ENCODE measurements at regions not wholly inside any gene's neighbourhood (a gene's known extent, or its start where the extent isn't known, plus 50 kb on each side); places are given as distances from the start of the nearest gene placed in this dataset.

DNA sequence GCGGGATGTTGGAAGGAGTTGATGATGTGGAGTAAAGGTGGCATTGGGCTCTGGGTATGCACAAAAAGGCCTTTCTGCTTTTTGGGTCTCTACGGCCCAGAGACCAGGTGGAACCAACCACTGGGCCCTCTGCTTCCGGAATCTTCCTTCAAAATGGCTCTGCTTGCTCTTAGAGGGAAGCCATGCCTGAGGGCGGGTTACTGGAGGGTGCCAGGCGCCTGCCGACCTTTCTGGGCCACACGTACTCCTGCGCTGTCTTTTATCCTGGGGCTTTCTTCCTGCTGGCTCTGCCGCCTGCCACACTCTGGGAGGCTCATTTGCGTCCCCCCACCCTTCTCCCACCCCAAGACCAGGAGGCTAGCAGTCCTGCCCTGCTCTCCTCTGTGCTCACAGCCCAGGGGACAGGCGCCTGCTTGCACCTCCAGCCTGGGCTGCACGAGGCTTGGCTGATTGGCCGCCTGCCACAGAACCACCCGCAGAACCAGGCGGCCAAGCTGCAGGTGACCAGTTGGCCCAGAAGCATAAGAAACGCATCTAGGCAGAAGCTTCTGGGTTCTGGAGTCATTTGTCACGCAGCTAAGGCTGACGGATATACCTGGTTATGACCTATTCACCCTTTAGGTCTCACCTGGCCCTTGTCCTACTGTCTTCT, 536.9 kb downstream of the TBC1D22A start:
- Histone ChIP-seq H3K9ac (ENCODE audit: low read depth in 1 of 2, low read length in 2 of 2) (no peak overlapping the region), H3K27ac (ENCODE audit: low read depth in 2 of 2, low read length in 2 of 2) (no peak overlapping the region), H3K27me3 (ENCODE audit: control insufficient read depth in 2 of 2, insufficient read depth in 2 of 2, low read length in 2 of 2) (peaks cover 0 to 3% of the 10 kb centered on the region in 2 donors), H3K4me3 (ENCODE audit: low read length in 2 of 2) (no peak overlapping the region), H3K4me1 (ENCODE audit: control insufficient read depth in 2 of 2, insufficient read depth in 2 of 2, low read length in 2 of 2) (no peaks in the 10 kb centered on the region), H3K9me3 (ENCODE audit: control insufficient read depth in 2 of 2, low read length in 2 of 2) (no peaks in the 10 kb centered on the region), H3K36me3 (ENCODE audit: control insufficient read depth in 2 of 2, insufficient read depth in 2 of 2, low read length in 2 of 2) (no peaks in the 10 kb centered on the region)

DNA sequence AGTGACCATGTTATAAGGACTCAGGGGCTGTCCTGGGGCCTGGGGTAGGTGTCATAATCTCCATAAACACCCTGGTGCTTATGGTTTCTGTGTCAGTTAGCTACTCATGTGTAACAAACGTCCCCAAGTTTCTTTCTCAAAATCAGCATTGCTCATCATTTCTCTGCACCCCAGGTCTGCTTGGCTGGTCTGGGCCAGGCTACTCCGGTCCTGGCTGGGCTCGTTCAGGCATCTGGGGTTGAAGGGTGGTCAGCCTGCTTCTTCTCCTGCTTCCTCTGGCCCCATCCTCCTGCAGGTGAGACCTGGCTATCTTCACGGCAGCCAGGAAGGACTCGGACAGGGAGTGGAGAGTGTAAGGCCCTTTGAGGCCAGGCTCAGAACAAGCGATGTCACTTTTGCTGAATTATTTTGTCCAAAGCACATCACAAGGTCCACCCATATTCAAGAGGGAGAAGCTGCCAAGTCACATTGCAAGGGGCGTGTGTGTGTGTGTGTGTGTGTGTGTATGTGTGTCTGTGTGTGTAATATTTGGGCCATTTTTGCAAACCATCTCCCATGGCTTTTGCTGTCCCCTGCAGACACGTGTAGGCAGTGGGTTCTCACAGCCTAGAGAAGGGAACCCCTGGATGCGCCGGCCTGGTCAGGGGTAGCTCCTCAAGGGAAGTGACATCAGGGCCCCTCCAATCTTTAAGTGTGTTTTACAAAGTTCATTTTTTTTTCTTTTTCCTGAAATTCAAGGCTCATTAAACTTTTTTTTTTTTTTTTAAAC, 535.8 kb downstream of the TBC1D22A start:
- H3K36me3 ChIP-seq (ENCODE audit: control insufficient read depth in 2 of 2, insufficient read depth in 2 of 2, low read length in 2 of 2): no peaks in the 10 kb centered on the region

DNA sequence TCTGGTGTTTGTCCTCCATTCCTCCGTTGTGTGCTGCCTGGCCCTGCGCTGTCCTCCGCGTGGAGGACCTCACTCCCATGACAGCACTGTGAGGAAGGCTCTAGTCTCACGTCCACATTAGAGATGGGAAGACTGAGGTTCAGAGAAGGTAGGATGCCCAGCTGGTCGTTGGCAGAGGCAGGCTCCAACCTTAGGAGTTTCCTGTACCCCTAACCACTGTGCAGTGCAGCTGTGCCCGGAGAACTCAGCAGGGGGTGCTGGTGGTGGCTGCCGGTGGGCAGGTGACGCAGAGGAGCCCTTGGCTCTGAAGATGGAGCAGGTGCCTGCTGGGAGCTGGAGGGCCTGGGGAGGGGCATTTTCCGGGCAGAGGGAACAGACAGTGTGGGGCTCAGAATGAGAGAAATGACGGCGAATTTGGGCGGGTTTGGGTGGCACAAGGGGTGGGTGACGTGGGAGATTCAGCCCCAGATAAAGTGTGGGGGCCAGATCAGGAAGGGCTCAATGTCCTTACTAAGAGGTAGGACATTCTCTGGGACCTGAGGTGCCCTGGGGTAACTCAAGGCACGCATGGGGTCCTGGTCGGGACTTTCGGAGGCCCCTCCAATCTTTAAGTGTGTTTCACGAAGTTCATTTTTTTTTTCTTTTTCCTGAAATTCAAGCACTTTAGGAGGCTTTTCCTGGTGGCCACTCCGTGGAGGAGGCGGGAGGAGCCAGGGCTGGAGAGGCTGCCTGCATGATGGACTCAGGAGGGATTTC, 535.0 kb downstream of the TBC1D22A start:
- H3K27ac ChIP-seq (ENCODE audit: low read depth in 2 of 2, low read length in 2 of 2): no peak overlapping the region
- no peak overlapping the region for H3K9ac ChIP-seq (ENCODE audit: low read depth in 1 of 2, low read length in 2 of 2)
- H3K4me1 ChIP-seq (ENCODE audit: control insufficient read depth in 2 of 2, insufficient read depth in 2 of 2, low read length in 2 of 2): no peaks in the 10 kb centered on the region

More for the DNA sequence above, 535.8 kb downstream of the TBC1D22A start:
- no peaks in the 10 kb centered on the region for H3K4me1 ChIP-seq (ENCODE audit: control insufficient read depth in 2 of 2, insufficient read depth in 2 of 2, low read length in 2 of 2)
- H3K9me3 ChIP-seq (ENCODE audit: control insufficient read depth in 2 of 2, low read length in 2 of 2): no peaks in the 10 kb centered on the region
- no peak overlapping the region for H3K9ac ChIP-seq (ENCODE audit: low read depth in 1 of 2, low read length in 2 of 2)
- H3K27me3 ChIP-seq (ENCODE audit: control insufficient read depth in 2 of 2, insufficient read depth in 2 of 2, low read length in 2 of 2): peaks cover 0 to 3% of the 10 kb centered on the region in 2 donors
- H3K27ac ChIP-seq (ENCODE audit: low read depth in 2 of 2, low read length in 2 of 2): no peak overlapping the region
- no peak overlapping the region for H3K4me3 ChIP-seq (ENCODE audit: low read length in 2 of 2)

DNA sequence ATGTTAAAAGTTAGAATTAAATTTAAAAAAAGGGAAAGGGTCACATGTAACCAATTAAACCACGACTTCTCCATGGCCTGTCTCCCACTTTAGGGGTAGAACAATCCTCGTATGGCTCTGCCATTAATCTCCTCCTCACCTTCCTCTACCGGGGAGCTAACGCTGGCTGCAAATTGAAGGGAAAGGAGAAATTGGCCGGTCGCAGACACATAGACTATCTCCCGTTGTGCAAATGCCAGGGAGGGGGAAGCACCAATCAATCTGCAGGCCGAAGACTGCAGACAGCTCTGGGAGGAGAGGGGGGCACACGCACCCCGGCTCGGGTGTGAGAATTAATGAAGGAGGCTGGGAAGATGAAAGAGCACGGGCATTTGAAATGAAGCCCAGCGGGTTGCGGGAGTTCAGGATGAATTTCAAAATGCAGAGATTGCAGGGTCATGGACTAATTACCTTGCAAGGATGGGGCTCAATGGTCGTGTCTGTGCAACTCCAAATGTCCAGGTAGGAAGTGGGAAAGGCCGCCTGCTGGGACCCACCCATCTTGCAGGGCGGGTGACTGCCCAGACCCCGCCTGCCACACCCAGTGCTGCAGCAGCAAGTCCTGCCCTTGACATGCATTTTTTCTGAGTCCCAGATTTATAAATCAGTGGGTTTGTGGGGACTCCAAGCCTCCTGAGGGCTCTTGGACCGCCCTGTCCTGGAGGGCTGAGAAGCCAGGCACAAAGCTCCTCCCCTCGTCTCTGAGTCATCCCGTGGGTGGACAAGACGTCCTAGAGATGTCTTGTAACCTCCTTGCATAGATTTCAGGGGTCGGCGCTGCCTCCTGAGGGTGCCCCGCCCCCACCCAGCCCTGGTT, 534.2 kb downstream of the TBC1D22A start:
- Histone ChIP-seq H3K4me3 (ENCODE audit: low read length in 2 of 2) (no peak overlapping the region), H3K27ac (ENCODE audit: low read depth in 2 of 2, low read length in 2 of 2) (no peak overlapping the region), H3K27me3 (ENCODE audit: control insufficient read depth in 2 of 2, insufficient read depth in 2 of 2, low read length in 2 of 2) (peaks cover 0 to 3% of the 10 kb centered on the region in 2 donors), H3K4me1 (ENCODE audit: control insufficient read depth in 2 of 2, insufficient read depth in 2 of 2, low read length in 2 of 2) (no peaks in the 10 kb centered on the region), H3K9ac (ENCODE audit: low read depth in 1 of 2, low read length in 2 of 2) (no peak overlapping the region), H3K9me3 (ENCODE audit: control insufficient read depth in 2 of 2, low read length in 2 of 2) (no peaks in the 10 kb centered on the region), H3K36me3 (ENCODE audit: control insufficient read depth in 2 of 2, insufficient read depth in 2 of 2, low read length in 2 of 2) (no peaks in the 10 kb centered on the region)

More for the DNA sequence above, 535.0 kb downstream of the TBC1D22A start:
- H3K36me3 ChIP-seq (ENCODE audit: control insufficient read depth in 2 of 2, insufficient read depth in 2 of 2, low read length in 2 of 2): no peaks in the 10 kb centered on the region
- H3K4me3 ChIP-seq (ENCODE audit: low read length in 2 of 2): no peak overlapping the region
- H3K9me3 ChIP-seq (ENCODE audit: control insufficient read depth in 2 of 2, low read length in 2 of 2): no peaks in the 10 kb centered on the region
- peaks cover 0 to 3% of the 10 kb centered on the region in 2 donors for H3K27me3 ChIP-seq (ENCODE audit: control insufficient read depth in 2 of 2, insufficient read depth in 2 of 2, low read length in 2 of 2)

DNA sequence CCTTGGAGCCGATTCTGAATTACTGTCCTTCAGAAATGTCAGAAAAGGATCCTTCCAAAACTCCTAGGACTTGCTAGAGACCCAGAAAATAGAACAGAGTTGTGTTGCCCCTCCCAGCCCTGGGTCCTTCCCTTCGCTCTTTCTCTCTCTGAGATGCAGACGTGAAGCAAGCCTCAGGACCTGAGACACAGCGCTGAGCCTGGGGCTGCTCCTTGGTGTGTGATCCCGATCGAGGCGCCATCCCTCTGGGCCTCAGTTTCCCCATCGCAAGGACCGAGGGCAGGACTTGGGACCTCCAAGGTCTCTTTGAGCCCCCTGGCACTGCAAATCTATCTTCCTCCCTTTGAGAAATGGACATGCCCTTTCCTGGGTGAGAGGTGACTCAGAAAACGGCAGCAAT, 533.5 kb downstream of the TBC1D22A start:
- Histone ChIP-seq H3K4me3 (ENCODE audit: low read length in 2 of 2) (no peak overlapping the region), H3K4me1 (ENCODE audit: control insufficient read depth in 2 of 2, insufficient read depth in 2 of 2, low read length in 2 of 2) (no peaks in the 10 kb centered on the region), H3K27ac (ENCODE audit: low read depth in 2 of 2, low read length in 2 of 2) (no peak overlapping the region), H3K9ac (ENCODE audit: low read depth in 1 of 2, low read length in 2 of 2) (no peak overlapping the region), H3K27me3 (ENCODE audit: control insufficient read depth in 2 of 2, insufficient read depth in 2 of 2, low read length in 2 of 2) (peaks cover 0 to 3% of the 10 kb centered on the region in 2 donors), H3K9me3 (ENCODE audit: control insufficient read depth in 2 of 2, low read length in 2 of 2) (no peaks in the 10 kb centered on the region), H3K36me3 (ENCODE audit: control insufficient read depth in 2 of 2, insufficient read depth in 2 of 2, low read length in 2 of 2) (no peaks in the 10 kb centered on the region)

DNA sequence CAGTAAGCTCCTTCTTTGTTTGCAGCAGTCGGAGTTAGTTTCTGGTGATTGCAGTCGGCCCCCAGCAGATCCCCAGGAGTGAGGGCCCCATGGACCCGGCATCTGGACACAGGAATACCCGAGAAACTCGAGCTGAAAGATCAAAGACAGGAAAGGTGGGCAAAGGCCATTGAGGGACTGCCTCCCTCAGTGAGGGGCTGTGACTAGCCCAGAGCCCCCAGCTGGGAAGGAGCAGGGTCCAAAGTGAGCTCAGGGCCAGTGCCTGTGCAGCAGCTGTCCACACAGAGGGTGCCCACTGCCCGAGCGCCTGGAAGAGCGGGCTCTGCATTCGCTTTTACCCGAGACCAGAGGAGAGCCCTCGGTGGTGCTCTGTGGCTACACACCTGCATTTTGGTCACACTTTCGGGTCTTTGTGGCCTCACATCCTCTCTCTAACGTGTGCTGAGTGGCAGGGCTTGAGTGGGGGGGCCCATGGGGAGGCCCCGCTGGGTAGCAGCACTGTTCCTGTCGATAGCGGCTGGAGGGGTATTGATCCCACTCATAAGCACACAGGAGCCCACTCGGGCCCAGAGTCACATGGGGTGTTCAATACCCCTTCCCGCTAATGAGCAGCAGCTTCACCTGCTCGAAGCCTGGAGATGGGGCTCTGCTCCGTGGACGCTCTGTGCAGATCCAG, 532.9 kb downstream of the TBC1D22A start:
- Histone ChIP-seq H3K4me3 (ENCODE audit: low read length in 2 of 2) (no peak overlapping the region), H3K27me3 (ENCODE audit: control insufficient read depth in 2 of 2, insufficient read depth in 2 of 2, low read length in 2 of 2) (peaks cover 0 to 3% of the 10 kb centered on the region in 2 donors), H3K9me3 (ENCODE audit: control insufficient read depth in 2 of 2, low read length in 2 of 2) (no peaks in the 10 kb centered on the region), H3K9ac (ENCODE audit: low read depth in 1 of 2, low read length in 2 of 2) (no peak overlapping the region), H3K27ac (ENCODE audit: low read depth in 2 of 2, low read length in 2 of 2) (no peak overlapping the region), H3K36me3 (ENCODE audit: control insufficient read depth in 2 of 2, insufficient read depth in 2 of 2, low read length in 2 of 2) (no peaks in the 10 kb centered on the region), H3K4me1 (ENCODE audit: control insufficient read depth in 2 of 2, insufficient read depth in 2 of 2, low read length in 2 of 2) (no peaks in the 10 kb centered on the region)

DNA sequence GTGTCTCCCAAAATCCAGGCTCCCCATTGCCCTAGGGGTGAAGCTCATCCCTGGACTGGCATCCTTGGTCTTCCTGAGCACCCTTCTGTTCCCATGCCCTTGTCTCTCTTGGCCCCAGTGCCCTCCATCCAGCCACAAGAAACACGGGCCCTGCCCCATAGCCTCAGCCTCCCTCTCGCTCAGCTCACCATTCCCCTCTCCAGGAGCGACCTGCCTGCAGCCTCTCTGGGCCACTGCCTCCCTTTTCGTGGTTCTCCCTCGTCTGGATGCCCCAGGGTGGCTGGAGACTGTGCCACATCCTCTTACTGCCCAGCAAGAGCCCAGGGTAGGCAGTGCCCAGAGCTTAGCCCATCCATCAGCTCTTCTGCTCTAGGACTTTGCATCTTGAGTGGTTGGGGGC, 532.1 kb downstream of the TBC1D22A start:
- Histone ChIP-seq H3K9ac (ENCODE audit: low read depth in 1 of 2, low read length in 2 of 2) (no peak overlapping the region), H3K9me3 (ENCODE audit: control insufficient read depth in 2 of 2, low read length in 2 of 2) (no peaks in the 10 kb centered on the region), H3K4me1 (ENCODE audit: control insufficient read depth in 2 of 2, insufficient read depth in 2 of 2, low read length in 2 of 2) (no peaks in the 10 kb centered on the region), H3K27me3 (ENCODE audit: control insufficient read depth in 2 of 2, insufficient read depth in 2 of 2, low read length in 2 of 2) (peaks cover 0 to 3% of the 10 kb centered on the region in 2 donors), H3K27ac (ENCODE audit: low read depth in 2 of 2, low read length in 2 of 2) (no peak overlapping the region), H3K4me3 (ENCODE audit: low read length in 2 of 2) (no peak overlapping the region), H3K36me3 (ENCODE audit: control insufficient read depth in 2 of 2, insufficient read depth in 2 of 2, low read length in 2 of 2) (no peaks in the 10 kb centered on the region)

DNA sequence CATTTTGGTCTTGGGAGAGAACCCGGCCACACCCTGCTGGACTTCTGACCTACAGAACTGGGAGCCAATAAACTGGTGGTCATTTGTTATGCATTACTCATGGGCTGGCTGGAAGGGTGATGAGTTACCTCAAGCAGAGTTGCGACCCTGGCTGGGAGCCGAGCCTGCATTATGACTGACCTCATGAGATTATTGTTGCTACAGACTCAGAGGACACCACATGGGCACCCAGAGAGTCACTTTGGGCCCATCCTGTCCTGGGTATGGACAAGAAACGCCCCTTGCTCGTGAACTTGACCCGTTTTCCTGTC, 531.7 kb downstream of the TBC1D22A start:
- Histone ChIP-seq H3K9ac (ENCODE audit: low read depth in 1 of 2, low read length in 2 of 2) (no peak overlapping the region), H3K27ac (ENCODE audit: low read depth in 2 of 2, low read length in 2 of 2) (no peak overlapping the region), H3K4me1 (ENCODE audit: control insufficient read depth in 2 of 2, insufficient read depth in 2 of 2, low read length in 2 of 2) (no peaks in the 10 kb centered on the region)

DNA sequence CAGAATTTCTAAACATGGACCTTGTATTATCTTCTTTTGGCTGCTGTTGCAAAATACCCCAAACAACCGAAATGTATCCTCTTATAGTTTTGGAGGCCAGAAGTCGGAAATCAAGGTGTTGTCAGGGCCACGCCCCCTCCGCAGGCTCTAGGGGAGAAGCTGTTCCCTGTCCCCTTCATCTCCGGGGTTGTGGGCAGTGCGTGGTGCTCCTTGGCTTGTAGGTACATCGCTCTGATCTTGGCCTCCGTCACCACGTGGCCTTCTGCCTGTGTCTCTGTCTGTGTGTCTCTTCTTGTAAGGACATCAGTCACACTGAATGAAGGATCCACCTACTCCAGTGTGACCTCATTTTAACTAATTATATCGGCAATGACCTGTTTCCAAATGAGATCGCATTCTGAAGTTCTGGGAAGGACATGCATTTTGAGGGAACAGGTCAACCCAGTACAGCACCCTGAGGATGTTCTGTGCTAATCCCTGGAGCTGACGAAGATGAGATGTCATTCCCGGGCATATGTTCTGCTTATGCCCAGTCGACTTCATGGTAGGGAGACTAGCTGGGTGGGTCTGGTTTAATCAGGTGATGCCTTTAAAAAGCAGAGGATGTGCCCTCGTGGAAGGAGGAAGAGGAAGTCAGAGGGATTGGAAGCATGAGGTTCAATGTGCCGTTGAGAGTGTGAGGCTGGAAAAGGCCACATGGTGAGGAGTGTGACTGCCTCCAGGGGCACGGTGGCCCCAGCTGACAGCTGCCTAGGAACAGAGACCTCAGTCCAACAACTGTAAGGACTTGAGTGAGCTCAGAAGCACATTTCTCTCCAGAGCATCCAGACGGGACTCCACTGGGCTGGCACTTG, 531.1 kb downstream of the TBC1D22A start:
- Histone ChIP-seq H3K4me1 (ENCODE audit: control insufficient read depth in 2 of 2, insufficient read depth in 2 of 2, low read length in 2 of 2) (no peaks in the 10 kb centered on the region), H3K27me3 (ENCODE audit: control insufficient read depth in 2 of 2, insufficient read depth in 2 of 2, low read length in 2 of 2) (peaks cover 0 to 3% of the 10 kb centered on the region in 2 donors), H3K36me3 (ENCODE audit: control insufficient read depth in 2 of 2, insufficient read depth in 2 of 2, low read length in 2 of 2) (no peaks in the 10 kb centered on the region)

More for the DNA sequence above, 531.7 kb downstream of the TBC1D22A start:
- H3K4me3 ChIP-seq (ENCODE audit: low read length in 2 of 2): no peak overlapping the region
- peaks cover 0 to 3% of the 10 kb centered on the region in 2 donors for H3K27me3 ChIP-seq (ENCODE audit: control insufficient read depth in 2 of 2, insufficient read depth in 2 of 2, low read length in 2 of 2)
- no peaks in the 10 kb centered on the region for H3K9me3 ChIP-seq (ENCODE audit: control insufficient read depth in 2 of 2, low read length in 2 of 2)
- no peaks in the 10 kb centered on the region for H3K36me3 ChIP-seq (ENCODE audit: control insufficient read depth in 2 of 2, insufficient read depth in 2 of 2, low read length in 2 of 2)

More for the DNA sequence above, 531.1 kb downstream of the TBC1D22A start:
- H3K9me3 ChIP-seq (ENCODE audit: control insufficient read depth in 2 of 2, low read length in 2 of 2): no peaks in the 10 kb centered on the region
- H3K27ac ChIP-seq (ENCODE audit: low read depth in 2 of 2, low read length in 2 of 2): no peak overlapping the region
- no peak overlapping the region for H3K4me3 ChIP-seq (ENCODE audit: low read length in 2 of 2)
- no peak overlapping the region for H3K9ac ChIP-seq (ENCODE audit: low read depth in 1 of 2, low read length in 2 of 2)
